ENCODE measurements at regions not wholly inside any gene's neighbourhood (a gene's known extent, or its start where the extent isn't known, plus 50 kb on each side); places are given as distances from the start of the nearest gene placed in this dataset.

DNA sequence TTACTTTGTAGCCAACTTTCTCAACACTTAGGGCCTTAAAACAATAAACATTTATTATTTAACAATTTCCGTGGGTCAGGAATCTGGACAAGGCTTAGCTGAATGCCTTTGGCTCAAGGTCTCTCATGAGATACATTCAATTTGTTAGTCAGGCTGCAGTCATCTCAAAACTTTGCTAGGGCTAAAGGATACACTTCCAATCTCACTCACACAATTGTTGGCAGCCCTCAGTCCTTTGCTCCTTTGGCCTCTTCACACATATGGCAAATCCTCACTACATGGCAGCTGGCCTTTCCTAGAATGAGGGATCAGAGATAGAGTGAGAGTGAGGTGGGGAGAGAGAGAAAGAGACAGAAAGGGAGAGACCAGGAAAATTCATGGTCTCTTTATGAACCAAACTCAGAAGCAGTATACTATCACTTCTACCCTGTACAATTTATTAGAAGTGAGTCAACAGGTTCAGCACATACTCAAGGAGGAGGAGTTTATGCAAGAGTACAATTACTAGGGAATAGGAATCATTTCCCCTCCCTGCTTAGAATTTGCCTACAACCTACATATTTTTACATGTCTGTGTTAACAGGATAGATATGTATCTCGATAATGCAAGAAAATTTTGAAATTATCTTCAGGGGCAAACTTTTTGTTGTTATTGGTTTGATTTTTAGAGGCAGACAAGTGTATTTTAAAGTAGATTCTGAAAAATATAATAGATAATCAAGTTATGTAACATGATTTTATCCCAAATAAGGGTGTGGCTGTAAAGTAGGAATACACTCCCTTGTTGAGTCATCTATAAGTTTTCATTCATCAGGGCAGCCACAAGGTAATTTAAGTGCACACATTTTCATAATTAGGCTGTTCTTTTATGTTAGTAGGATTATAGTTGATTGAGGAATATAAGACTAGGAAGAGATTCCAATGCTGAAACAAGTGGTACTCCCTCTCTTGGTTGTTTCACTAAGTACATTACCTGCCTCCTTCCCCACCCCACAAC, 85.9 kb upstream of the HMGCLL1 start:
- Histone ChIP-seq H3K27ac (no peak overlapping the region), H3K4me3 (no peak overlapping the region), H3K9me3 (no peaks in the 10 kb centered on the region), H3K36me3 (no peaks in the 10 kb centered on the region), H3K4me1 (peaks cover 3% of the 10 kb centered on the region), H3K27me3 (no peaks in the 10 kb centered on the region)
- 73% methylated on average over 2 of the region's 2 CpGs for WGBS
- DNase-seq (ENCODE audit: low spot score in 2 of 2), result no peak
- no peak for TF ChIP-seq EP300 (IDR thresholded peaks at IDR 0.05)

DNA sequence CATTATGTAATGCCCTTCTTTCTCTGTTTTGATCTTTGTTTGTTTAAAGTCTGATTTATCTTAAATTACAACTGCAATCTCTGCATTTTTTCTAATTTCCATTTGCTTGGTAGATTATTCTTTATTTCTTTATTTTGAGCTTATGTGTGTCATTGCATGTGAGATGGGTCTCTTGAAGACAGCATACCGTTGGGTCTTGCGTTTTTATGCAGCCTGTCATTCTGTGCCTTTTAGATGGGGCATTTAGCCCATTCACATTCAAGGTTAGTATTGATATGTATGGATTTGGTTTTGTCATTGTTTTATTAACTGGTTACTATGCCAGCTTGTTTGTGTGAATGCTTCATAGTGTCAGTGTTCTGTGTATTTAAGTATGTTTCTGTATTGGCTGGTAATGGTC, 84.9 kb upstream of the HMGCLL1 start:
- H3K36me3 ChIP-seq, result no peaks in the 10 kb centered on the region

DNA sequence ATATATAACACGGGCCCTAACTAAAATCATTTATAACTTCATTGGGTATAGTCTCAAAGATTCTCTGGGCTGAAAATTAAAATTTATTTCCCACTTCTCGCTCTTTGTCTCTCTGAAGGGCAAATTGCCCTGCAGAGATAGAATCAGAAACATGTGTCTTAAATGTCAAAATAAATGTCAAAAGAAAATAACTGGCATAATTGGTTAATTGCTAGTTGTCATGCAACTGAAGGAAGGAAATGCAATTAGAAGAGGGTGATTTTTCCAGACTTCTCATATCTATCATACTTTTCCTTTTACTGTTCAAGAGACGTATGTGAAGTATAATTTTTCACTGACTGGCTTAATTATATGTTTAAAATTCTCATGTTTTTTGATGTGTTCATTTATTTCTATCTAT, 80.3 kb upstream of the HMGCLL1 start:
- DNase-seq (ENCODE audit: low spot score in 2 of 2), result no peak
- no peaks in the 10 kb centered on the region for H3K27me3 ChIP-seq
- 35% methylated on average over 3 of the region's 3 CpGs for WGBS
- TF ChIP-seq POLR2AphosphoS5 (IDR thresholded peaks at IDR 0.05) (no peak), EP300 (IDR thresholded peaks at IDR 0.05) (no peak), POLR2A (IDR thresholded peaks at IDR 0.05) (no peak)
- TF ChIP-seq, protein P1, sequence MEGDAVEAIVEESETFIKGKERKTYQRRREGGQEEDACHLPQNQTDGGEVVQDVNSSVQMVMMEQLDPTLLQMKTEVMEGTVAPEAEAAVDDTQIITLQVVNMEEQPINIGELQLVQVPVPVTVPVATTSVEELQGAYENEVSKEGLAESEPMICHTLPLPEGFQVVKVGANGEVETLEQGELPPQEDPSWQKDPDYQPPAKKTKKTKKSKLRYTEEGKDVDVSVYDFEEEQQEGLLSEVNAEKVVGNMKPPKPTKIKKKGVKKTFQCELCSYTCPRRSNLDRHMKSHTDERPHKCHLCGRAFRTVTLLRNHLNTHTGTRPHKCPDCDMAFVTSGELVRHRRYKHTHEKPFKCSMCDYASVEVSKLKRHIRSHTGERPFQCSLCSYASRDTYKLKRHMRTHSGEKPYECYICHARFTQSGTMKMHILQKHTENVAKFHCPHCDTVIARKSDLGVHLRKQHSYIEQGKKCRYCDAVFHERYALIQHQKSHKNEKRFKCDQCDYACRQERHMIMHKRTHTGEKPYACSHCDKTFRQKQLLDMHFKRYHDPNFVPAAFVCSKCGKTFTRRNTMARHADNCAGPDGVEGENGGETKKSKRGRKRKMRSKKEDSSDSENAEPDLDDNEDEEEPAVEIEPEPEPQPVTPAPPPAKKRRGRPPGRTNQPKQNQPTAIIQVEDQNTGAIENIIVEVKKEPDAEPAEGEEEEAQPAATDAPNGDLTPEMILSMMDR (IDR thresholded peaks at IDR 0.05), result no peak
- no peaks in the 10 kb centered on the region for H3K4me1 ChIP-seq
- H3K27ac ChIP-seq, result no peak overlapping the region
- no peaks in the 10 kb centered on the region for H3K9me3 ChIP-seq
- no peaks in the 10 kb centered on the region for H3K36me3 ChIP-seq
- H3K4me3 ChIP-seq, result no peak overlapping the region

More for the DNA sequence above, 84.9 kb upstream of the HMGCLL1 start:
- 90% methylated on average over 2 of the region's 2 CpGs for WGBS
- H3K4me1 ChIP-seq, result peaks cover 3% of the 10 kb centered on the region
- no peak overlapping the region for H3K4me3 ChIP-seq
- H3K27ac ChIP-seq, result no peak overlapping the region
- no peaks in the 10 kb centered on the region for H3K27me3 ChIP-seq
- TF ChIP-seq EP300 (IDR thresholded peaks at IDR 0.05) (no peak), POLR2A (IDR thresholded peaks at IDR 0.05) (no peak), POLR2AphosphoS5 (IDR thresholded peaks at IDR 0.05) (no peak)
- TF ChIP-seq, protein P1 (IDR thresholded peaks at IDR 0.05), result no peak
- no peaks in the 10 kb centered on the region for H3K9me3 ChIP-seq
- DNase-seq (ENCODE audit: low spot score in 2 of 2), result no peak

DNA sequence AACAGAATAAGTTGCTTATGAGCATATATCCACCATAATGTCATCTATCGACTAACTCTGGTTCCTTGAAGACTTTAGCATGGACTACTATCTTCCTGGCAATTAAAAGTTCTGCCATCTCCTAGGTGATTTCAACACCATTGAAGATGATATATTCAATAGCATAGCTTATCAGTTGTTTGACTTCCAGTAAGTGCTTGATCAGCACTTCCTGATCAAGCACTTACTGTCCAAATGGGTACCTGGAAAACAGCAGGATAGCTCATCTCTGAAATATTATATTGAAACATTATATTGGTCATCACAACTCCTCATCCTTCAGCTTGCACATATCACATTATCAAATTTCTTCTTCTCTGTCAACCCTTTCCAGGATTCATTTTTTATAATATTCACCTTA, 75.5 kb upstream of the HMGCLL1 start:
- H3K9me3 ChIP-seq, result no peaks in the 10 kb centered on the region
- H3K27me3 ChIP-seq, result no peaks in the 10 kb centered on the region
- H3K4me3 ChIP-seq, result no peak overlapping the region
- no peaks in the 10 kb centered on the region for H3K36me3 ChIP-seq
- H3K4me1 ChIP-seq, result no peaks in the 10 kb centered on the region
- no peak overlapping the region for H3K27ac ChIP-seq
- 92% methylated on average over 1 of the region's 1 CpG for WGBS
- TF ChIP-seq POLR2A (IDR thresholded peaks at IDR 0.05), result no peak
- TF ChIP-seq, protein P1 (IDR thresholded peaks at IDR 0.05), result no peak
- TF ChIP-seq EP300 (IDR thresholded peaks at IDR 0.05), result no peak
- TF ChIP-seq POLR2AphosphoS5 (IDR thresholded peaks at IDR 0.05), result no peak
- no peak for DNase-seq (ENCODE audit: low spot score in 2 of 2)

DNA sequence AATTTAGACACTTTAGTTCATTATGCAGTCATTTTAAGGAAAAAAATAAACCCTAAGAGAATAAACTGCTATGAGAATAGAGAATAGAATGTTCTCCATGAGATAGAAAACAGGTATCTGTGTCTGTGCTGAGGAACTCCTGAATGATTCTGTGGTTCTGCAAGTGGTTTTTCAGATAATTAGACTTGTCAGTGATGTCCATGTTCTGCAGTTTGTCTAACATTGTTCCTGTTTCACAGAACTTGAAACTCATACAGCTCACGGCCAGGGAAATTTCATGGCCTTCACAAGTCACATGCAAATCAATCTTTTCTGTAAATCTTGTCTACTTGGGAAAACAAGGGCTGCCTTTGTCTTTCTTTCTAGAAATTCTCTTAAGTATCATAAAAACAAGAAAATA, 73.4 kb upstream of the HMGCLL1 start:
- Histone ChIP-seq H3K27ac (no peak overlapping the region), H3K9me3 (no peaks in the 10 kb centered on the region), H3K4me3 (no peak overlapping the region), H3K4me1 (no peaks in the 10 kb centered on the region), H3K27me3 (no peaks in the 10 kb centered on the region), H3K36me3 (no peaks in the 10 kb centered on the region)
- DNase-seq (ENCODE audit: low spot score in 2 of 2), result no peak
- TF ChIP-seq, protein P1 (IDR thresholded peaks at IDR 0.05), result no peak
- TF ChIP-seq EP300 (IDR thresholded peaks at IDR 0.05), result no peak
- TF ChIP-seq POLR2AphosphoS5 (IDR thresholded peaks at IDR 0.05), result no peak
- TF ChIP-seq POLR2A (IDR thresholded peaks at IDR 0.05), result no peak
- 50% methylated on average over 1 of the region's 1 CpG for WGBS

Measured in suprapubic skin (tissue), 4 donors.